Suprapubic skin (tissue), 4 donors: ENCODE measurements at regions not wholly inside any gene's neighbourhood (a gene's known extent, or its start where the extent isn't known, plus 50 kb on each side); places are given as distances from the start of the nearest gene placed in this dataset.
A peak's percentile ranks its signal among the peaks of the same experiment; 100 is the strongest.

Experiments
- DNase-seq, 2 donors: peaks; one replicate each; pipeline ENCODE4 v3.0.0-alpha.2; 2019; ENCODE audit warnings: low spot score in 2 of 2
- H3K27ac ChIP-seq: fragments of 200-600 bp; sonication (generic); one replicate; pipeline ENCODE4 v1.5.1; 2019
- H3K27me3 ChIP-seq: fragments of 200-600 bp; sonication (generic); one replicate; pipeline ENCODE4 v1.5.1; 2019
- H3K36me3 ChIP-seq: fragments of 200-600 bp; sonication (generic); one replicate; pipeline ENCODE4 v1.5.1; 2019
- H3K4me1 ChIP-seq: fragments of 200-600 bp; sonication (generic); one replicate; pipeline ENCODE4 v1.5.1; 2019
- H3K4me3 ChIP-seq: fragments of 200-600 bp; sonication (generic); one replicate; pipeline ENCODE4 v1.5.1; 2019; ENCODE audit warnings: mild to moderate bottlenecking
- H3K9me3 ChIP-seq: fragments of 200-600 bp; sonication (generic); one replicate; pipeline ENCODE4 v1.5.1; 2019
- CTCF ChIP-seq, 2 donors: fragments of 200-600 bp in 1 of 2; fragments of 450-650 bp in 1 of 2; sonication (generic) in 1 of 2; IDR thresholded peaks; one replicate each; pipeline ENCODE4 v1.5.1; 2016 to 2019; ENCODE audit warnings: antibody characterized with exemption in 2 of 2, mild to moderate bottlenecking in 1 of 2, moderate library complexity in 1 of 2
- EP300 ChIP-seq: sonication (generic); formaldehyde crosslinking; IDR thresholded peaks from one replicate; pipeline ENCODE4 v1.6.1; 2017; ENCODE audit warnings: antibody characterized with exemption
- POLR2A ChIP-seq, 2 donors: fragments of 450-650 bp; IDR thresholded peaks; one replicate each; pipeline ENCODE4 v1.6.1; 2017; ENCODE audit warnings: antibody characterized with exemption in 2 of 2, mild to moderate bottlenecking in 2 of 2, moderate library complexity in 2 of 2
- POLR2AphosphoS5 ChIP-seq, 3 donors: sonication (generic); formaldehyde crosslinking; IDR thresholded peaks; one replicate each; pipeline ENCODE4 v1.6.1; 2017; ENCODE audit warnings: antibody characterized with exemption in 3 of 3
- WGBS: methylation state at CpG from one replicate; pipeline ENCODE4 v1.1.5; 2018; 5-methylcytosine and 5-hydroxymethylcytosine counted together

- no peak for DNase-seq
- TF ChIP-seq CTCF (IDR thresholded peaks at IDR 0.05) = no peak
- TF ChIP-seq POLR2AphosphoS5 (IDR thresholded peaks at IDR 0.05) = no peak
- TF ChIP-seq POLR2A (IDR thresholded peaks at IDR 0.05) = no peak
- TF ChIP-seq EP300 = no peak
- Histone ChIP-seq H3K9me3 (no peaks in the 10 kb centered on the region), H3K27me3 (peaks cover 51% of the 10 kb centered on the region), H3K36me3 (no peaks in the 10 kb centered on the region), H3K27ac (no peak overlapping the region), H3K4me1 (no peaks in the 10 kb centered on the region), H3K4me3 (no peak overlapping the region)
- 81% methylated on average over 16 of the region's 16 CpGs for WGBS
These were observed 664.8 kb downstream of the BRD1 start for GRCh38 chr22:49162841-49163240.

- 80% methylated on average over 23 of the region's 25 CpGs for WGBS
- Histone ChIP-seq H3K27me3 (peaks cover 61% of the 10 kb centered on the region), H3K36me3 (no peaks in the 10 kb centered on the region), H3K4me1 (no peaks in the 10 kb centered on the region), H3K9me3 (no peaks in the 10 kb centered on the region), H3K27ac (no peak overlapping the region), H3K4me3 (no peak overlapping the region)
- DNase-seq = no peak
- no peak for TF ChIP-seq EP300
- no peak for TF ChIP-seq CTCF (IDR thresholded peaks at IDR 0.05)
- no peak for TF ChIP-seq POLR2AphosphoS5 (IDR thresholded peaks at IDR 0.05)
- no peak for TF ChIP-seq POLR2A (IDR thresholded peaks at IDR 0.05)
These were observed 666.4 kb downstream of the BRD1 start for GRCh38 chr22:49161002-49161850.

GRCh38 chr22:49160261-49161001 lies 667.2 kb downstream of the BRD1 start:
- Histone ChIP-seq H3K4me1 (no peaks in the 10 kb centered on the region), H3K9me3 (no peaks in the 10 kb centered on the region), H3K27ac (no peak overlapping the region), H3K36me3 (no peaks in the 10 kb centered on the region), H3K4me3 (no peak overlapping the region), H3K27me3 (peaks cover 61% of the 10 kb centered on the region)
- TF ChIP-seq POLR2A (IDR thresholded peaks at IDR 0.05) = no peak
- TF ChIP-seq POLR2AphosphoS5 (IDR thresholded peaks at IDR 0.05) = no peak
- TF ChIP-seq EP300 = no peak
- no peak for TF ChIP-seq CTCF (IDR thresholded peaks at IDR 0.05)
- DNase-seq = no peak
- 52% methylated on average over 12 of the region's 19 CpGs for WGBS

GRCh38 chr22:49159711-49160110 lies 668.0 kb downstream of the BRD1 start:
- no peak for TF ChIP-seq EP300
- no peak for TF ChIP-seq POLR2AphosphoS5 (IDR thresholded peaks at IDR 0.05)
- Histone ChIP-seq H3K4me1 (no peaks in the 10 kb centered on the region), H3K9me3 (no peaks in the 10 kb centered on the region), H3K36me3 (no peaks in the 10 kb centered on the region), H3K27me3 (peaks cover 61% of the 10 kb centered on the region), H3K27ac (no peak overlapping the region), H3K4me3 (no peak overlapping the region)
- DNase-seq = no peak
- 44% methylated on average over 9 of the region's 10 CpGs for WGBS

- Histone ChIP-seq H3K36me3 (no peaks in the 10 kb centered on the region), H3K27ac (no peak overlapping the region), H3K27me3 (peaks cover 61% of the 10 kb centered on the region), H3K4me3 (no peak overlapping the region), H3K4me1 (no peaks in the 10 kb centered on the region), H3K9me3 (no peaks in the 10 kb centered on the region)
- DNase-seq = peak in 1 of 2 donors; percentile 33
- WGBS = 80% methylated on average over 16 of the region's 19 CpGs
- TF ChIP-seq EP300 = no peak
- TF ChIP-seq CTCF (IDR thresholded peaks at IDR 0.05) = no peak
- no peak for TF ChIP-seq POLR2AphosphoS5 (IDR thresholded peaks at IDR 0.05)
- TF ChIP-seq POLR2A (IDR thresholded peaks at IDR 0.05) = no peak
These were observed 668.7 kb downstream of the BRD1 start for GRCh38 chr22:49158741-49159564.
